Caco-2 (cell line): ENCODE measurements at regions not wholly inside any gene's neighbourhood (a gene's known extent, or its start where the extent isn't known, plus 50 kb on each side); places are given as distances from the start of the nearest gene placed in this dataset.

Experiments
- BruUV-seq: library from RNA; stranded (reverse); fragments of 400-500 nt; replicated peaks from 2 replicates; lab custom pipeline; 2021; lab: Mats Ljungman, UMichigan
- CTCF ChIA-PET: fragments of 300-600 bp; sonication (Branson Sonifier 250); formaldehyde crosslinking; loops from one replicate; lab custom pipeline; 2022; ENCODE audit warnings: antibody characterized with exemption; lab: Charles Lee
- POLR2A ChIA-PET: fragments of 300-600 bp; sonication (Branson Sonifier 250); formaldehyde crosslinking; loops from one replicate; lab custom pipeline; 2022; ENCODE audit warnings: antibody characterized with exemption; lab: Charles Lee
- DNase-seq, 2 experiments: peaks; one replicate each; pipeline versions ENCODE4 v3.0.0 to v3.0.0-alpha.2; 2020 to 2022
- H3K27me3 ChIP-seq: replicated peaks from 2 replicates; pipeline ENCODE4 v1.6.0; 2011; ENCODE audit warnings: low read length; ENCODE audit not compliant: control insufficient read depth, insufficient read depth
- H3K36me3 ChIP-seq: 2 replicates; pipeline ENCODE4 v1.5.1; 2011; ENCODE audit warnings: low read length; ENCODE audit not compliant: control insufficient read depth, insufficient read depth
- H3K4me1 ChIP-seq: fragments of 250-450 bp; sonication (Bioruptor Pico); 2 replicates; pipeline ENCODE4 v1.5.1; 2020; ENCODE audit warnings: mild to moderate bottlenecking
- H3K4me3 ChIP-seq: 2 replicates; pipeline ENCODE4 v1.5.1; 2011; ENCODE audit warnings: low read depth, mild to moderate bottlenecking, control low read depth, low read length
- H3K9me3 ChIP-seq: fragments of 250-450 bp; sonication (Bioruptor Pico); 2 replicates; pipeline ENCODE4 v1.5.1; 2020; ENCODE audit warnings: mild to moderate bottlenecking, moderate library complexity
- H3K27ac Mint-ChIP-seq: one replicate; pipeline ENCODE4 v1.8.0; 2022; ENCODE audit warnings: mixed read lengths; ENCODE audit not compliant: unreplicated experiment
- H3K27me3 Mint-ChIP-seq: one replicate; pipeline ENCODE4 v1.8.0; 2022; ENCODE audit warnings: mixed read lengths; ENCODE audit not compliant: insufficient read depth, unreplicated experiment
- H3K36me3 Mint-ChIP-seq: one replicate; pipeline ENCODE4 v1.8.0; 2022; ENCODE audit warnings: mild to moderate bottlenecking, mixed read lengths; ENCODE audit not compliant: insufficient read depth, unreplicated experiment
- H3K4me1 Mint-ChIP-seq: one replicate; pipeline ENCODE4 v1.8.0; 2022; ENCODE audit warnings: low read depth, mixed read lengths; ENCODE audit not compliant: unreplicated experiment
- H3K4me3 Mint-ChIP-seq: one replicate; pipeline ENCODE4 v1.8.0; 2022; ENCODE audit warnings: mild to moderate bottlenecking, moderate library complexity, mixed read lengths; ENCODE audit not compliant: unreplicated experiment
- H3K9me3 Mint-ChIP-seq: one replicate; pipeline ENCODE4 v1.8.0; 2022; ENCODE audit warnings: mixed read lengths; ENCODE audit not compliant: unreplicated experiment
- intact Hi-C: fragments of 100-400 bp; cut with micrococcal nuclease; formaldehyde crosslinking; loops from one replicate; pipeline ENCODE4 v1.10.0; 2022; ENCODE audit not compliant: unreplicated experiment
- TF ChIP-seq, protein P1 (sequence below), 2 experiments: fragments of 200-600 bp in 1 of 2; IDR thresholded peaks; 1 replicate in 1 of 2; 2 replicates in 1 of 2; pipeline versions ENCODE4 v1.5.1 to v1.8.0; 2011 to 2022; ENCODE audit warnings: antibody characterized with exemption in 1 of 2, control low read depth in 1 of 2, inconsistent platforms in 1 of 2, low read depth in 1 of 2, low read length in 1 of 2, mild to moderate bottlenecking in 1 of 2, moderate library complexity in 1 of 2; ENCODE audit not compliant: insufficient read depth in 1 of 2, severe bottlenecking in 1 of 2, unreplicated experiment in 1 of 2

- Histone ChIP-seq H3K4me3 (no peak overlapping the region), H3K4me1 (no peaks in the 10 kb centered on the region), H3K9me3 (no peaks in the 10 kb centered on the region), H3K36me3 (no peaks in the 10 kb centered on the region), H3K27me3 (no peaks in the 10 kb centered on the region)
- Mint-ChIP-seq H3K36me3 (no peaks in the 10 kb centered on the region), H3K4me3 (no peak overlapping the region), H3K4me1 (no peaks in the 10 kb centered on the region), H3K27me3 (no peaks in the 10 kb centered on the region), H3K9me3 (no peaks in the 10 kb centered on the region), H3K27ac (no peak overlapping the region)
- intact Hi-C loops, result no loop called here
- ChIA-PET POLR2A (no interaction called here), CTCF (no interaction called here)
- no peak for DNase-seq
- no TSS peak for BruUV-seq
- TF ChIP-seq, protein P1, sequence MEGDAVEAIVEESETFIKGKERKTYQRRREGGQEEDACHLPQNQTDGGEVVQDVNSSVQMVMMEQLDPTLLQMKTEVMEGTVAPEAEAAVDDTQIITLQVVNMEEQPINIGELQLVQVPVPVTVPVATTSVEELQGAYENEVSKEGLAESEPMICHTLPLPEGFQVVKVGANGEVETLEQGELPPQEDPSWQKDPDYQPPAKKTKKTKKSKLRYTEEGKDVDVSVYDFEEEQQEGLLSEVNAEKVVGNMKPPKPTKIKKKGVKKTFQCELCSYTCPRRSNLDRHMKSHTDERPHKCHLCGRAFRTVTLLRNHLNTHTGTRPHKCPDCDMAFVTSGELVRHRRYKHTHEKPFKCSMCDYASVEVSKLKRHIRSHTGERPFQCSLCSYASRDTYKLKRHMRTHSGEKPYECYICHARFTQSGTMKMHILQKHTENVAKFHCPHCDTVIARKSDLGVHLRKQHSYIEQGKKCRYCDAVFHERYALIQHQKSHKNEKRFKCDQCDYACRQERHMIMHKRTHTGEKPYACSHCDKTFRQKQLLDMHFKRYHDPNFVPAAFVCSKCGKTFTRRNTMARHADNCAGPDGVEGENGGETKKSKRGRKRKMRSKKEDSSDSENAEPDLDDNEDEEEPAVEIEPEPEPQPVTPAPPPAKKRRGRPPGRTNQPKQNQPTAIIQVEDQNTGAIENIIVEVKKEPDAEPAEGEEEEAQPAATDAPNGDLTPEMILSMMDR (IDR thresholded peaks at IDR 0.05; ENCODE audit: insufficient read depth in 1 of 2, low read depth in 1 of 2, low read length in 1 of 2, severe bottlenecking in 1 of 2, unreplicated experiment in 1 of 2), result no peak
Measured at GRCh38 chr2:238558456-238559099, 131.9 kb downstream of the ASB1 start.

- TF ChIP-seq, protein P1 (IDR thresholded peaks at IDR 0.05; ENCODE audit: insufficient read depth in 1 of 2, low read depth in 1 of 2, low read length in 1 of 2, severe bottlenecking in 1 of 2, unreplicated experiment in 1 of 2), result no peak
- no peaks in the 10 kb centered on the region for H3K9me3 Mint-ChIP-seq
- H3K27me3 Mint-ChIP-seq, result no peaks in the 10 kb centered on the region
- no peaks in the 10 kb centered on the region for H3K36me3 Mint-ChIP-seq
- H3K4me1 Mint-ChIP-seq, result no peaks in the 10 kb centered on the region
- Histone ChIP-seq H3K4me3 (no peak overlapping the region), H3K27me3 (no peaks in the 10 kb centered on the region), H3K36me3 (no peaks in the 10 kb centered on the region), H3K4me1 (no peaks in the 10 kb centered on the region), H3K9me3 (no peaks in the 10 kb centered on the region)
- ChIA-PET POLR2A (no interaction called here), CTCF (no interaction called here)
- DNase-seq, result no peak
- no peak overlapping the region for H3K27ac Mint-ChIP-seq
- H3K4me3 Mint-ChIP-seq, result no peak overlapping the region
- intact Hi-C loops, result no loop called here
- no TSS peak for BruUV-seq
Measured at GRCh38 chr2:238560234-238560633, 133.5 kb downstream of the ASB1 start.

GRCh38 chr2:238561230-238561629 lies 134.5 kb downstream of the ASB1 start:
- TF ChIP-seq, protein P1 (IDR thresholded peaks at IDR 0.05; ENCODE audit: insufficient read depth in 1 of 2, low read depth in 1 of 2, low read length in 1 of 2, severe bottlenecking in 1 of 2, unreplicated experiment in 1 of 2), result no peak
- no peaks in the 10 kb centered on the region for H3K4me1 Mint-ChIP-seq
- BruUV-seq, result no TSS peak
- peak in 1 of 2 experiments; percentile 3 for DNase-seq
- no peaks in the 10 kb centered on the region for H3K9me3 Mint-ChIP-seq
- Histone ChIP-seq H3K4me3 (no peak overlapping the region), H3K9me3 (no peaks in the 10 kb centered on the region), H3K36me3 (no peaks in the 10 kb centered on the region), H3K27me3 (no peaks in the 10 kb centered on the region), H3K4me1 (no peaks in the 10 kb centered on the region)
- no peaks in the 10 kb centered on the region for H3K27me3 Mint-ChIP-seq
- POLR2A ChIA-PET, result no interaction called here
- CTCF ChIA-PET, result no interaction called here
- H3K4me3 Mint-ChIP-seq, result no peak overlapping the region
- intact Hi-C loops, result no loop called here
- no peak overlapping the region for H3K27ac Mint-ChIP-seq
- no peaks in the 10 kb centered on the region for H3K36me3 Mint-ChIP-seq
